K562 (cell line): ENCODE measurements at regions not wholly inside any gene's neighbourhood (a gene's known extent, or its start where the extent isn't known, plus 50 kb on each side); places are given as distances from the start of the nearest gene placed in this dataset.

Experiments used
- ATAC-seq: fragments of 200-7000 bp; cut with Tn5 transposase; 3 replicates; pipeline ENCODE4 v1.9.1; 2020; ENCODE audit warnings: moderate library complexity
- BruUV-seq: library from RNA; stranded (reverse); fragments of 400-500 nt; replicated peaks from 2 replicates; lab custom pipeline; 2021; lab: Mats Ljungman, UMichigan
- CTCF ChIA-PET: fragments of 300-600 bp; formaldehyde crosslinking; extraction: SDS; loops from one replicate; lab custom pipeline; 2021; ENCODE audit warnings: low intra/inter-chr PET ratio; lab: Yijun Ruan, JAX
- POLR2A ChIA-PET: fragments of 300-600, 350-650 bp; sonication (Branson Sonifier 250); formaldehyde crosslinking; extraction: SDS; loops from one replicate; lab custom pipeline; 2021; ENCODE audit warnings: antibody characterized with exemption, inconsistent platforms; lab: Yijun Ruan, JAX
- DNase-seq, 4 experiments: peaks; one replicate each; pipeline versions ENCODE4 v3.0.0 to v3.0.0-alpha.2; 2011 to 2018; ENCODE audit warnings: low spot score in 3 of 4, mixed read lengths in 3 of 4; ENCODE audit errors: extremely low read depth in 1 of 4
- FAIRE-seq: peaks from 2 replicates; lab custom pipeline; 2011; peaks lifted over from hg19 to GRCh38; lab: Jason Lieb, UNC
- H2AFZ ChIP-seq: 2 replicates; pipeline ENCODE4 v1.6.0; 2011; ENCODE audit warnings: low read depth, low read length, control low read depth, inconsistent platforms
- H3K27ac ChIP-seq: fragments of 200-600 bp; 3 replicates; pipeline ENCODE4 v1.8.0; 2011; ENCODE audit warnings: low read depth, mild to moderate bottlenecking, control low read depth, inconsistent platforms, low read length, moderate library complexity, mixed read lengths; ENCODE audit errors: extremely low read depth
- H3K27me3 ChIP-seq, 2 experiments: fragments of 300-600 bp in 1 of 2; 2 replicates in 1 of 2; 3 replicates in 1 of 2; pipeline versions ENCODE4 v1.6.0 to v1.8.0; 2011; ENCODE audit warnings: inconsistent platforms in 2 of 2, low read length in 2 of 2, mild to moderate bottlenecking in 1 of 2, mixed read lengths in 1 of 2, moderate library complexity in 1 of 2; ENCODE audit not compliant: control insufficient read depth in 2 of 2, insufficient read depth in 2 of 2
- H3K36me3 ChIP-seq: fragments of 300-600 bp; 3 replicates; pipeline ENCODE4 v1.8.0; 2011; ENCODE audit warnings: mild to moderate bottlenecking, low read length, inconsistent platforms; ENCODE audit not compliant: control insufficient read depth, insufficient read depth
- H3K4me1 ChIP-seq, 2 experiments: fragments of 200-600 bp in 1 of 2; replicated peaks in 1 of 2; 2 replicates in 1 of 2; 3 replicates in 1 of 2; pipeline versions ENCODE4 v1.5.1 to v1.8.0; 2011; ENCODE audit warnings: inconsistent platforms in 2 of 2, low read length in 2 of 2, mild to moderate bottlenecking in 1 of 2, mixed read lengths in 1 of 2, moderate library complexity in 1 of 2; ENCODE audit not compliant: control insufficient read depth in 2 of 2, insufficient read depth in 2 of 2
- H3K4me2 ChIP-seq: 2 replicates; pipeline ENCODE4 v1.6.1; 2011; ENCODE audit warnings: low read length, control low read depth, inconsistent platforms, mixed read lengths; ENCODE audit not compliant: insufficient read depth
- H3K4me3 ChIP-seq: fragments of 200-600 bp; sonication (generic), shearing (Covaris generic); 2 replicates; pipeline ENCODE4 v1.5.1; 2016; ENCODE audit warnings: control low read depth, inconsistent platforms
- H3K79me2 ChIP-seq: fragments of 200-600 bp; 3 replicates; pipeline ENCODE4 v1.8.0; 2011; ENCODE audit warnings: low read length, inconsistent platforms; ENCODE audit not compliant: control insufficient read depth, insufficient read depth
- H3K9ac ChIP-seq, 2 experiments: 2 replicates each; pipeline versions ENCODE4 v1.6.0 to v1.6.1; 2011; ENCODE audit warnings: low read depth in 2 of 2, low read length in 2 of 2, control low read depth in 1 of 2, inconsistent platforms in 1 of 2, mild to moderate bottlenecking in 1 of 2, mixed read lengths in 1 of 2; ENCODE audit not compliant: insufficient read depth in 1 of 2
- H3K9me1 ChIP-seq: one replicate; pipeline ENCODE4 v1.6.0; 2011; ENCODE audit warnings: inconsistent platforms, mild to moderate bottlenecking, low read length, moderate library complexity; ENCODE audit not compliant: control insufficient read depth, insufficient read depth
- H3K9me3 ChIP-seq: replicated peaks from 2 replicates; pipeline ENCODE4 v1.5.1; 2011; ENCODE audit warnings: low read depth, low read length, inconsistent platforms; ENCODE audit not compliant: control insufficient read depth, insufficient read depth
- H4K20me1 ChIP-seq: replicated peaks from 2 replicates; pipeline ENCODE4 v1.6.1; 2011; ENCODE audit warnings: low read length, inconsistent platforms, mixed read lengths; ENCODE audit not compliant: control insufficient read depth, insufficient read depth
- ARID2 ChIP-seq: fragments of 450-650 bp; IDR thresholded peaks from 2 replicates; pipeline ENCODE4 v1.6.1; 2017; ENCODE audit warnings: antibody characterized with exemption, mild to moderate bottlenecking
- CHCHD3 ChIP-seq: fragments of 250-450 bp; sonication (Bioruptor Pico); IDR thresholded peaks from 2 replicates; pipeline ENCODE4 v2.1.2; 2022; ENCODE audit warnings: mild to moderate bottlenecking
- DLX4 ChIP-seq: fragments of 250-450 bp; sonication (Bioruptor Pico); IDR thresholded peaks from 2 replicates; pipeline ENCODE4 v1.6.1; 2021; ENCODE audit warnings: mild to moderate bottlenecking
- ETV1 ChIP-seq: fragments of 450-650 bp; conservative IDR thresholded peaks from 2 replicates; pipeline ENCODE4 v1.6.1; 2016; ENCODE audit warnings: missing genetic modification characterization, control low read depth, low read depth, missing compliant biosample characterization
- SIN3B ChIP-seq: fragments of 450-650 bp; IDR thresholded peaks from 2 replicates; pipeline ENCODE4 v1.6.1; 2017; ENCODE audit warnings: low read depth, mild to moderate bottlenecking, moderate library complexity
- SRF ChIP-seq, 2 experiments: fragments of 250-450, 450-650 bp in 1 of 2; sonication (Bioruptor Pico) in 1 of 2; sonication (generic) in 1 of 2; formaldehyde crosslinking; IDR thresholded peaks; 2 replicates each; pipeline versions ENCODE4 v1.5.0 to v1.5.1; 2020 to 2022; ENCODE audit warnings: mild to moderate bottlenecking in 1 of 2, missing genetic modification reagents in 1 of 2
- ZBTB8A ChIP-seq: fragments of 450-650 bp; IDR thresholded peaks from 2 replicates; pipeline ENCODE4 v1.6.1; 2018; ENCODE audit warnings: mild to moderate bottlenecking, moderate library complexity; ENCODE audit not compliant: partially characterized antibody
- ZNF668 ChIP-seq: fragments of 250-450 bp; sonication (Bioruptor Pico); IDR thresholded peaks from 2 replicates; pipeline ENCODE4 v1.8.0; 2022; ENCODE audit warnings: mild to moderate bottlenecking, inconsistent platforms
- ZNF740 ChIP-seq, 3 experiments: fragments of 200-800 bp in 1 of 3; sonication (Bioruptor generic) in 1 of 3; sonication (generic) in 1 of 3; formaldehyde crosslinking in 1 of 3; IDR thresholded peaks; 2 replicates each; pipeline versions ENCODE4 v1.6.1 to v1.8.0; 2016 to 2022; ENCODE audit warnings: mild to moderate bottlenecking in 2 of 3, missing compliant biosample characterization in 2 of 3, missing genetic modification characterization in 2 of 3, missing genetic modification reagents in 1 of 3
- WGBS: fragments of 100-300 bp; shearing (Covaris generic); methylation state at CpG from one replicate; pipeline ENCODE4 v1.1.6; 2016; ENCODE audit warnings: low coverage, mixed read lengths; ENCODE audit not compliant: insufficient coverage; ENCODE audit errors: missing lambda C conversion rate; 5-methylcytosine and 5-hydroxymethylcytosine counted together
- in situ Hi-C: fragments of 300-500 bp; cut with MboI; formaldehyde crosslinking; loops from 4 replicates; pipeline ENCODE4 v1.15.0; 2018; ENCODE audit warnings: inconsistent platforms, mixed read lengths
- intact Hi-C: fragments of 100-400 bp; cut with micrococcal nuclease; formaldehyde crosslinking; loops from 2 replicates; pipeline ENCODE4 v1.14.2; 2022
- TF ChIP-seq, protein P1 (sequence below): sonication (generic); IDR thresholded peaks from 2 replicates; pipeline ENCODE4 v1.6.1; 2016
- TF ChIP-seq, protein P2 (sequence below): IDR thresholded peaks from 2 replicates; pipeline ENCODE4 v1.6.1; 2014; ENCODE audit warnings: antibody characterized with exemption

- no peak for TF ChIP-seq ARID2
- no peak for TF ChIP-seq ETV1 (tag)
These were observed 175.4 kb upstream of the LINGO1 start (continued) for GRCh38 chr15:77808075-77808474.

DNA sequence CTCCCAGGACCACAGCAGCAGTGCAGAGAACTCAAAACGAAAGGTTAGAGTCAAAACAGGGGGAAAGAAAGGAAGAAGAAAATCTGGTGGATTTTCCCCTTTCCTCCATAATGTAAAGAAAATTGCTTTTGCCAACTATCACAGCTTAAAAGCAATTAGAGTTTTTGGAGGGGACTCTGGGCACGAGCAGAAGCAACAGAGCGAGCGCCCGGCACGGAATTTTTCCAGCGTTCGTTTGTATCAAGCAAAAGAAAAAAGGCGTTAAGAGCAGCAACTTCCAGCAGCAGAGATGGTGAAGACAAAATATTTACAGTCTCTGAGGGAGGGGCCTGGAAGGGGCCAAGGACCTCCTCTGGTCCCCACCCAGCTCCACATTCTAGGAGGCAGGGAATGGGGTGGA is 174.9 kb upstream of the LINGO1 start:
- no peak overlapping the region for H3K4me3 ChIP-seq
- H2AFZ ChIP-seq, result no peak overlapping the region
- H3K9me1 ChIP-seq, result no peaks in the 10 kb centered on the region
- no TSS peak for BruUV-seq
- peaks cover 4% of the 10 kb centered on the region; the same call in 1 of the 2 replicates for H4K20me1 ChIP-seq
- ATAC-seq (no peak), DNase-seq (no peak), FAIRE-seq (no peak)
- intact Hi-C loops (no loop called here), in situ Hi-C loops (no loop called here)
- no peaks in the 10 kb centered on the region for H3K9me3 ChIP-seq
- ChIA-PET CTCF (no interaction called here), POLR2A (interaction anchor here (1.2 kb wide), 1 partner anchor 10 kb away, joined by 6 read pairs; no protein-coding TSS in a partner anchor)
- no peak overlapping the region for H3K9ac ChIP-seq
- no peaks in the 10 kb centered on the region for H3K36me3 ChIP-seq
- no peaks in the 10 kb centered on the region for H3K79me2 ChIP-seq
- 8% methylated on average over 9 of the region's 9 CpGs for WGBS
- peaks cover 0 to 10% of the 10 kb centered on the region in 2 experiments; a peak in 1 of 5 replicates for H3K27me3 ChIP-seq
- H3K4me2 ChIP-seq, result no peak overlapping the region
- TF ChIP-seq SRF (CRISPR knock-in tag; IDR thresholded peaks at IDR 0.05) (no peak), CHCHD3 (no peak), ZNF740 (CRISPR knock-in tag; IDR thresholded peaks at IDR 0.05) (no peak), ZNF740 (tag; IDR thresholded peaks at IDR 0.05) (no peak), SIN3B (no peak), ZBTB8A (no peak), ZNF668 (CRISPR knock-in tag) (no peak), DLX4 (CRISPR knock-in tag) (no peak)
- TF ChIP-seq, protein P1, sequence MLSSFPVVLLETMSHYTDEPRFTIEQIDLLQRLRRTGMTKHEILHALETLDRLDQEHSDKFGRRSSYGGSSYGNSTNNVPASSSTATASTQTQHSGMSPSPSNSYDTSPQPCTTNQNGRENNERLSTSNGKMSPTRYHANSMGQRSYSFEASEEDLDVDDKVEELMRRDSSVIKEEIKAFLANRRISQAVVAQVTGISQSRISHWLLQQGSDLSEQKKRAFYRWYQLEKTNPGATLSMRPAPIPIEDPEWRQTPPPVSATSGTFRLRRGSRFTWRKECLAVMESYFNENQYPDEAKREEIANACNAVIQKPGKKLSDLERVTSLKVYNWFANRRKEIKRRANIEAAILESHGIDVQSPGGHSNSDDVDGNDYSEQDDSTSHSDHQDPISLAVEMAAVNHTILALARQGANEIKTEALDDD, result no peak
- TF ChIP-seq, protein P2, sequence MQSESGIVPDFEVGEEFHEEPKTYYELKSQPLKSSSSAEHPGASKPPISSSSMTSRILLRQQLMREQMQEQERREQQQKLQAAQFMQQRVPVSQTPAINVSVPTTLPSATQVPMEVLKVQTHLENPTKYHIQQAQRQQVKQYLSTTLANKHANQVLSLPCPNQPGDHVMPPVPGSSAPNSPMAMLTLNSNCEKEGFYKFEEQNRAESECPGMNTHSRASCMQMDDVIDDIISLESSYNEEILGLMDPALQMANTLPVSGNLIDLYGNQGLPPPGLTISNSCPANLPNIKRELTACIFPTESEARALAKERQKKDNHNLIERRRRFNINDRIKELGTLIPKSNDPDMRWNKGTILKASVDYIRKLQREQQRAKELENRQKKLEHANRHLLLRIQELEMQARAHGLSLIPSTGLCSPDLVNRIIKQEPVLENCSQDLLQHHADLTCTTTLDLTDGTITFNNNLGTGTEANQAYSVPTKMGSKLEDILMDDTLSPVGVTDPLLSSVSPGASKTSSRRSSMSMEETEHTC, result no peak
- no peak overlapping the region for H3K27ac ChIP-seq
- peaks cover 3 to 22% of the 10 kb centered on the region in 2 experiments; a peak in 2 of 5 replicates for H3K4me1 ChIP-seq
